SH-SY5Y (cell line): ENCODE measurements at regions not wholly inside any gene's neighbourhood (a gene's known extent, or its start where the extent isn't known, plus 50 kb on each side); places are given as distances from the start of the nearest gene placed in this dataset.

Experiments
- GATA2 ChIP-seq: IDR thresholded peaks from 2 replicates; pipeline ENCODE4 v1.6.1; 2011; ENCODE audit warnings: mild to moderate bottlenecking, low read depth, low read length
- GATA3 ChIP-seq: IDR thresholded peaks from 2 replicates; pipeline ENCODE4 v1.6.1; 2011; ENCODE audit warnings: low read depth, mild to moderate bottlenecking, low read length, moderate library complexity

- TF ChIP-seq GATA2 (no peak), GATA3 (no peak)
Observed at GRCh38 chr2:120524174-120524573, 178.2 kb downstream of the INHBB start.
